ENCODE measurements at regions not wholly inside any gene's neighbourhood (a gene's known extent, or its start where the extent isn't known, plus 50 kb on each side); places are given as distances from the start of the nearest gene placed in this dataset.

- Histone ChIP-seq H4K5ac (ENCODE audit: insufficient read length, low read depth, low read length) (no peak overlapping the region), H2BK20ac (ENCODE audit: low read depth, low read length, poor library complexity, severe bottlenecking) (no peak overlapping the region), H3K27ac (ENCODE audit: insufficient read length, low read depth, low read length) (no peak overlapping the region), H3K4me2 (ENCODE audit: insufficient read depth, insufficient read length, low read length) (no peak overlapping the region), H3K9me3 (ENCODE audit: control insufficient read depth, low read depth, low read length) (no peaks in the 10 kb centered on the region), H3K23me2 (ENCODE audit: insufficient read length, low read depth, low read length, poor library complexity, severe bottlenecking) (no peaks in the 10 kb centered on the region), H2BK12ac (ENCODE audit: insufficient read length, low read depth, low read length) (no peak overlapping the region), H3K27me3 (ENCODE audit: insufficient read depth, low read length) (no peaks in the 10 kb centered on the region), H3K23ac (ENCODE audit: insufficient read length, low read depth, low read length) (no peak overlapping the region), H3K56ac (ENCODE audit: insufficient read length, low read depth, low read length) (no peak overlapping the region), H3K79me2 (ENCODE audit: insufficient read depth, low read length) (no peaks in the 10 kb centered on the region), H3K9ac (ENCODE audit: extremely low read depth, insufficient read length, low read length) (no peak overlapping the region), H3K4ac (ENCODE audit: low read depth, low read length) (no peak overlapping the region), H3K18ac (ENCODE audit: insufficient read length, low read depth, low read length) (no peak overlapping the region), H4K91ac (ENCODE audit: insufficient read length, low read depth, low read length) (no peak overlapping the region), H3T11ph (ENCODE audit: low read length) (no peak overlapping the region), H4K8ac (replicated peaks; ENCODE audit: insufficient read length, low read depth, low read length) (no peak overlapping the region), H3K79me1 (ENCODE audit: insufficient read depth, low read depth, low read length, poor library complexity, severe bottlenecking) (no peaks in the 10 kb centered on the region), H3K4me1 (ENCODE audit: insufficient read depth, low read length) (no peaks in the 10 kb centered on the region; the same call in 1 of the 2 replicates), H2BK5ac (ENCODE audit: insufficient read length, low read length) (no peak overlapping the region), H2AFZ (ENCODE audit: low read length) (no peak overlapping the region), H4K20me1 (ENCODE audit: control insufficient read depth, insufficient read depth, insufficient read length) (no peaks in the 10 kb centered on the region), H3K14ac (ENCODE audit: insufficient read depth, low read length) (no peak overlapping the region), H2AK5ac (ENCODE audit: insufficient read length, low read length) (no peak overlapping the region), H2BK15ac (ENCODE audit: low read depth, low read length) (no peak overlapping the region), H2BK120ac (ENCODE audit: low read depth, low read length, poor library complexity, severe bottlenecking) (no peak overlapping the region)
- no peak for TF ChIP-seq CTCF (conservative IDR thresholded peaks at IDR 0.05)
- H3K27me3 Mint-ChIP-seq (ENCODE audit: low read depth): no peaks in the 10 kb centered on the region; the same call in 1 of the 2 replicates
- H3K27ac Mint-ChIP-seq: no peak overlapping the region
- H3K36me3 Mint-ChIP-seq (ENCODE audit: insufficient read depth in 1 of 3, low read depth in 3 of 3): no peaks in the 10 kb centered on the region; a peak in 1 of 7 replicates
- no peak for DNase-seq
- H3K4me1 Mint-ChIP-seq: peaks cover 5% of the 10 kb centered on the region in 2 experiments
- no peak overlapping the region for H3K4me3 Mint-ChIP-seq
- no peaks in the 10 kb centered on the region for H3K9me3 Mint-ChIP-seq
These were observed 1248.8 kb downstream of the UQCRFS1 start for GRCh38 chr19:27964185-27964584.
